H9 (cell line): ENCODE measurements at regions not wholly inside any gene's neighbourhood (a gene's known extent, or its start where the extent isn't known, plus 50 kb on each side); places are given as distances from the start of the nearest gene placed in this dataset.
"Not testable (repeated sequence)": the region's sequence is repeated elsewhere in the genome, so short reads cannot be mapped to it uniquely, and the experiment has no call there.

Source experiments
- DNase-seq: peaks from one replicate; pipeline ENCODE4 v3.0.0-alpha.2; 2017
- H2AFZ ChIP-seq: one replicate; pipeline ENCODE4 v1.6.1; 2013; ENCODE audit warnings: mild to moderate bottlenecking, low read length, control low read depth, moderate library complexity
- H2AK5ac ChIP-seq: 2 replicates; pipeline ENCODE4 v1.6.1; 2013; ENCODE audit warnings: low read length, control low read depth, mixed read lengths; ENCODE audit not compliant: insufficient read length
- H2BK120ac ChIP-seq: one replicate; pipeline ENCODE4 v1.6.1; 2013; ENCODE audit warnings: low read depth, mild to moderate bottlenecking, low read length, control low read depth, inconsistent platforms; ENCODE audit not compliant: poor library complexity, severe bottlenecking
- H2BK12ac ChIP-seq: 2 replicates; pipeline ENCODE4 v1.6.1; 2013; ENCODE audit warnings: low read length, control low read depth, mixed read lengths, low read depth; ENCODE audit not compliant: insufficient read length
- H2BK15ac ChIP-seq: 2 replicates; pipeline ENCODE4 v1.6.1; 2013; ENCODE audit warnings: low read depth, low read length, control low read depth
- H2BK20ac ChIP-seq: one replicate; pipeline ENCODE4 v1.6.1; 2013; ENCODE audit warnings: low read depth, mild to moderate bottlenecking, low read length, control low read depth, inconsistent platforms; ENCODE audit not compliant: poor library complexity, severe bottlenecking
- H2BK5ac ChIP-seq: 2 replicates; pipeline ENCODE4 v1.6.1; 2013; ENCODE audit warnings: low read length, control low read depth, mixed read lengths; ENCODE audit not compliant: insufficient read length
- H3K14ac ChIP-seq: 2 replicates; pipeline ENCODE4 v1.6.1; 2013; ENCODE audit warnings: low read length, control low read depth; ENCODE audit not compliant: insufficient read depth
- H3K18ac ChIP-seq: 2 replicates; pipeline ENCODE4 v1.6.1; 2013; ENCODE audit warnings: low read depth, mild to moderate bottlenecking, mixed read lengths, low read length, control low read depth; ENCODE audit not compliant: insufficient read length
- H3K23ac ChIP-seq: 2 replicates; pipeline ENCODE4 v1.6.1; 2013; ENCODE audit warnings: low read length, control low read depth, mixed read lengths, low read depth; ENCODE audit not compliant: insufficient read length
- H3K23me2 ChIP-seq: 2 replicates; pipeline ENCODE4 v1.6.1; 2013; ENCODE audit warnings: low read depth, mild to moderate bottlenecking, mixed read lengths, low read length, control low read depth; ENCODE audit not compliant: insufficient read length, poor library complexity, severe bottlenecking
- H3K27ac ChIP-seq: 2 replicates; pipeline ENCODE4 v1.5.1; 2013; ENCODE audit warnings: low read length, control low read depth, mixed read lengths, low read depth; ENCODE audit not compliant: insufficient read length
- H3K27me3 ChIP-seq: 2 replicates; pipeline ENCODE4 v1.6.1; 2013; ENCODE audit warnings: low read length, control low read depth, inconsistent platforms; ENCODE audit not compliant: insufficient read depth
- H3K4ac ChIP-seq: 2 replicates; pipeline ENCODE4 v1.6.1; 2013; ENCODE audit warnings: low read depth, mild to moderate bottlenecking, control low read depth, inconsistent platforms, low read length, moderate library complexity
- H3K4me1 ChIP-seq: 2 replicates; pipeline ENCODE4 v1.6.1; 2013; ENCODE audit warnings: low read length, control low read depth, inconsistent platforms; ENCODE audit not compliant: insufficient read depth
- H3K4me2 ChIP-seq: 2 replicates; pipeline ENCODE4 v1.6.1; 2013; ENCODE audit warnings: low read length, control low read depth, mixed read lengths; ENCODE audit not compliant: insufficient read length, insufficient read depth
- H3K56ac ChIP-seq: 2 replicates; pipeline ENCODE4 v1.6.1; 2013; ENCODE audit warnings: low read depth, mild to moderate bottlenecking, mixed read lengths, low read length, control low read depth; ENCODE audit not compliant: insufficient read length
- H3K79me1 ChIP-seq: 2 replicates; pipeline ENCODE4 v1.6.1; 2013; ENCODE audit warnings: low read depth, mild to moderate bottlenecking, moderate library complexity, low read length, control low read depth, inconsistent platforms; ENCODE audit not compliant: insufficient read depth, poor library complexity, severe bottlenecking
- H3K79me2 ChIP-seq: 2 replicates; pipeline ENCODE4 v1.6.1; 2013; ENCODE audit warnings: low read length, control low read depth, inconsistent platforms; ENCODE audit not compliant: insufficient read depth
- H3K9ac ChIP-seq: 2 replicates; pipeline ENCODE4 v1.6.1; 2013; ENCODE audit warnings: low read length, control low read depth, mixed read lengths; ENCODE audit not compliant: insufficient read length; ENCODE audit errors: extremely low read depth
- H3K9me3 ChIP-seq: one replicate; pipeline ENCODE4 v1.6.1; 2013; ENCODE audit warnings: low read depth, low read length, inconsistent platforms; ENCODE audit not compliant: control insufficient read depth
- H3T11ph ChIP-seq: one replicate; pipeline ENCODE4 v1.6.1; 2013; ENCODE audit warnings: mild to moderate bottlenecking, low read length, control low read depth, inconsistent platforms
- H4K20me1 ChIP-seq: one replicate; pipeline ENCODE4 v1.6.1; 2013; ENCODE audit not compliant: control insufficient read depth, insufficient read length, insufficient read depth
- H4K5ac ChIP-seq: 2 replicates; pipeline ENCODE4 v1.6.1; 2013; ENCODE audit warnings: low read depth, mild to moderate bottlenecking, mixed read lengths, low read length, control low read depth; ENCODE audit not compliant: insufficient read length
- H4K8ac ChIP-seq: replicated peaks from 2 replicates; pipeline ENCODE4 v1.6.1; 2013; ENCODE audit warnings: low read length, control low read depth, mixed read lengths, low read depth; ENCODE audit not compliant: insufficient read length
- H4K91ac ChIP-seq: 2 replicates; pipeline ENCODE4 v1.6.1; 2013; ENCODE audit warnings: low read depth, mild to moderate bottlenecking, moderate library complexity, mixed read lengths, low read length, control low read depth; ENCODE audit not compliant: insufficient read length
- H3K27ac Mint-ChIP-seq, 3 experiments: 2 replicates in 2 of 3; 3 replicates in 1 of 3; pipeline ENCODE4 v1.8.0; 2020 to 2021; ENCODE audit warnings: mixed read lengths in 3 of 3, mild to moderate bottlenecking in 1 of 3, moderate library complexity in 1 of 3
- H3K27me3 Mint-ChIP-seq: 2 replicates; pipeline ENCODE4 v1.8.0; 2021; ENCODE audit warnings: low read depth, mild to moderate bottlenecking, moderate library complexity, mixed read lengths
- H3K36me3 Mint-ChIP-seq, 3 experiments: 2 replicates in 2 of 3; 3 replicates in 1 of 3; pipeline ENCODE4 v1.8.0; 2020 to 2021; ENCODE audit warnings: low read depth in 3 of 3, mixed read lengths in 3 of 3; ENCODE audit not compliant: insufficient read depth in 1 of 3
- H3K4me1 Mint-ChIP-seq, 2 experiments: 2 replicates each; pipeline ENCODE4 v1.8.0; 2020; ENCODE audit warnings: mixed read lengths in 2 of 2
- H3K4me3 Mint-ChIP-seq, 2 experiments: 2 replicates in 1 of 2; 3 replicates in 1 of 2; pipeline ENCODE4 v1.8.0; 2020 to 2021; ENCODE audit warnings: mild to moderate bottlenecking in 2 of 2, mixed read lengths in 2 of 2, moderate library complexity in 1 of 2
- H3K9me3 Mint-ChIP-seq, 2 experiments: 2 replicates in 1 of 2; 3 replicates in 1 of 2; pipeline ENCODE4 v1.8.0; 2020; ENCODE audit warnings: mild to moderate bottlenecking in 2 of 2, mixed read lengths in 2 of 2, moderate library complexity in 1 of 2
- WGBS: extraction: QIAGEN DNeasy Blood & Tissue Kit; methylation state at CpG from one replicate; pipeline ENCODE4 v1.1.7; 2013; ENCODE audit warnings: missing lambda C conversion rate, low lambda C conversion rate, mixed read lengths; ENCODE audit not compliant: insufficient read length; ENCODE audit errors: extremely low coverage; 5-methylcytosine and 5-hydroxymethylcytosine counted together

- peak overlapping the region in 1 of 3 experiments; percentile 65; a peak in 1 of 7 replicates for H3K27ac Mint-ChIP-seq
Observed at GRCh38 chr2:153246636-153247035, 231.9 kb downstream of the RPRM start.

More at GRCh38 chr2:153246636-153247035, 231.9 kb downstream of the RPRM start:
- not testable (repeated sequence) for H3K9me3 ChIP-seq, H3K23ac ChIP-seq, H3K9me3 Mint-ChIP-seq, H3K27ac ChIP-seq, H3K36me3 Mint-ChIP-seq, H4K91ac ChIP-seq, H3K9ac ChIP-seq, H3T11ph ChIP-seq, H2BK5ac ChIP-seq, H3K4me2 ChIP-seq, H3K27me3 ChIP-seq, H2BK20ac ChIP-seq, H3K23me2 ChIP-seq, DNase-seq, H2AFZ ChIP-seq, H2BK12ac ChIP-seq, H4K20me1 ChIP-seq, H3K14ac ChIP-seq, H3K18ac ChIP-seq, H2BK120ac ChIP-seq, H3K4me3 Mint-ChIP-seq, H3K56ac ChIP-seq, H4K8ac ChIP-seq, H3K79me1 ChIP-seq, H3K4ac ChIP-seq, H2AK5ac ChIP-seq, H2BK15ac ChIP-seq, H3K27me3 Mint-ChIP-seq, H3K4me1 ChIP-seq, H4K5ac ChIP-seq, H3K79me2 ChIP-seq
- WGBS = no CpG with 5 or more reads among the region's 1 CpG
- peaks cover 30 to 31% of the 10 kb centered on the region in 2 experiments for H3K4me1 Mint-ChIP-seq
